SK-N-SH (cell line): ENCODE measurements at regions not wholly inside any gene's neighbourhood (a gene's known extent, or its start where the extent isn't known, plus 50 kb on each side); places are given as distances from the start of the nearest gene placed in this dataset.
"Not testable (repeated sequence)": the region's sequence is repeated elsewhere in the genome, so short reads cannot be mapped to it uniquely, and the experiment has no call there.

Experiments
- CTCF ChIA-PET: fragments of 300-600, 350-600 bp; formaldehyde crosslinking; extraction: SDS; loops from one replicate; lab custom pipeline; 2021; lab: Yijun Ruan, JAX
- POLR2A ChIA-PET: fragments of 350-600 bp; sonication (Branson Sonifier 250); formaldehyde crosslinking; extraction: SDS; loops from one replicate; lab custom pipeline; 2020; ENCODE audit warnings: antibody characterized with exemption, inconsistent platforms; lab: Yijun Ruan, JAX
- DNase-seq: peaks from one replicate; pipeline ENCODE4 v3.0.0; 2012
- H2AFZ ChIP-seq: fragments of 200-600 bp; sonication (generic); 2 replicates; pipeline ENCODE4 v1.8.1; 2016; ENCODE audit warnings: antibody characterized with exemption, mild to moderate bottlenecking, low read depth
- H3F3A ChIP-seq: fragments of 200-600 bp; sonication (generic); replicated peaks from 2 replicates; pipeline ENCODE3; 2016; ENCODE audit warnings: antibody characterized with exemption, mild to moderate bottlenecking; ENCODE audit not compliant: insufficient read depth
- H3K27ac ChIP-seq, 2 experiments: fragments of 200-500 bp in 1 of 2; fragments of 200-600 bp in 1 of 2; sonication (Bioruptor generic) in 1 of 2; sonication (generic), shearing (Covaris generic) in 1 of 2; 2 replicates each; pipeline versions ENCODE4 v1.5.1 to v1.6.1; 2014 to 2016; ENCODE audit warnings: low read depth in 2 of 2, inconsistent platforms in 1 of 2, low read length in 1 of 2, mild to moderate bottlenecking in 1 of 2, mixed read lengths in 1 of 2
- H3K27me3 ChIP-seq: fragments of 200-600 bp; sonication (generic), shearing (Covaris generic); 2 replicates; pipeline ENCODE4 v1.6.1; 2016; ENCODE audit warnings: mixed run types; ENCODE audit not compliant: insufficient read depth
- H3K36me3 ChIP-seq, 2 experiments: fragments of 200-500 bp in 1 of 2; fragments of 200-600 bp in 1 of 2; sonication (Bioruptor generic) in 1 of 2; sonication (generic) in 1 of 2; replicated peaks in 1 of 2; 2 replicates each; pipeline versions ENCODE3 to v1.5.1; 2014 to 2016; ENCODE audit warnings: low read length in 1 of 2, mild to moderate bottlenecking in 1 of 2; ENCODE audit not compliant: insufficient read depth in 2 of 2, control insufficient read depth in 1 of 2
- H3K4me1 ChIP-seq, 2 experiments: fragments of 200-500 bp in 1 of 2; fragments of 200-600 bp in 1 of 2; sonication (Bioruptor generic) in 1 of 2; sonication (generic), shearing (Covaris generic) in 1 of 2; 2 replicates each; pipeline versions ENCODE4 v1.5.1 to v1.6.1; 2014 to 2016; ENCODE audit warnings: low read depth in 1 of 2, low read length in 1 of 2, mixed run types in 1 of 2; ENCODE audit not compliant: insufficient read depth in 2 of 2, control insufficient read depth in 1 of 2
- H3K4me2 ChIP-seq: fragments of 200-600 bp; sonication (generic), shearing (Covaris generic); 2 replicates; pipeline ENCODE4 v1.6.1; 2017; ENCODE audit warnings: mixed run types
- H3K4me3 ChIP-seq, 2 experiments: fragments of 200-500 bp in 1 of 2; fragments of 200-600 bp in 1 of 2; sonication (Bioruptor generic) in 1 of 2; sonication (generic), shearing (Covaris generic) in 1 of 2; 2 replicates each; pipeline versions ENCODE4 v1.5.1 to v1.8.1; 2014 to 2016; ENCODE audit warnings: low read depth in 2 of 2, inconsistent platforms in 1 of 2, low read length in 1 of 2, mild to moderate bottlenecking in 1 of 2, mixed read lengths in 1 of 2, moderate library complexity in 1 of 2
- H3K79me2 ChIP-seq: fragments of 200-600 bp; sonication (generic); 2 replicates; pipeline ENCODE4 v1.8.1; 2017; ENCODE audit warnings: mild to moderate bottlenecking; ENCODE audit not compliant: insufficient read depth
- H3K9ac ChIP-seq: fragments of 200-600 bp; sonication (generic); 2 replicates; pipeline ENCODE4 v1.6.1; 2017; ENCODE audit warnings: mixed run types
- H3K9me2 ChIP-seq: fragments of 200-600 bp; sonication (generic); 2 replicates; pipeline ENCODE4 v1.6.1; 2017; ENCODE audit warnings: mixed run types
- H3K9me3 ChIP-seq: fragments of 200-600 bp; sonication (generic); 2 replicates; pipeline ENCODE4 v1.6.1; 2017; ENCODE audit warnings: mixed run types, mild to moderate bottlenecking, moderate library complexity
- H4K20me1 ChIP-seq: fragments of 200-600 bp; sonication (generic); 2 replicates; pipeline ENCODE4 v1.6.1; 2017; ENCODE audit warnings: mild to moderate bottlenecking, mixed run types; ENCODE audit not compliant: insufficient read depth
- CHD2 ChIP-seq: fragments of 150-350 bp; IDR thresholded peaks from 2 replicates; pipeline ENCODE4 v1.6.1; 2018; ENCODE audit warnings: low read length; ENCODE audit not compliant: partially characterized antibody
- ELF1 ChIP-seq: IDR thresholded peaks from 2 replicates; pipeline ENCODE4 v1.4.0; 2012
- FOXJ3 ChIP-seq: sonication (generic); formaldehyde crosslinking; IDR thresholded peaks from 2 replicates; pipeline ENCODE4 v1.5.1; 2020; ENCODE audit warnings: mild to moderate bottlenecking, missing genetic modification reagents
- GATA2 ChIP-seq: sonication (generic); formaldehyde crosslinking; IDR thresholded peaks from 2 replicates; pipeline ENCODE4 v1.5.0; 2020; ENCODE audit warnings: mild to moderate bottlenecking, missing genetic modification reagents
- RXRA ChIP-seq: IDR thresholded peaks from 2 replicates; pipeline ENCODE4 v1.4.0; 2012; ENCODE audit warnings: low read depth, mild to moderate bottlenecking, borderline replicate concordance
- TCF12 ChIP-seq: IDR thresholded peaks from 2 replicates; pipeline ENCODE4 v1.4.0; 2012
- WGBS: methylation state at CpG from one replicate; pipeline ENCODE4 v1.1.6; 2017; ENCODE audit warnings: low lambda C conversion rate; 5-methylcytosine and 5-hydroxymethylcytosine counted together
- TF ChIP-seq, protein P1 (sequence below): IDR thresholded peaks from 2 replicates; pipeline ENCODE4 v1.4.0; 2012; ENCODE audit warnings: low read depth
- TF ChIP-seq, protein P2 (sequence below): IDR thresholded peaks from 2 replicates; pipeline ENCODE4; 2012
- TF ChIP-seq, protein P3 (sequence below): fragments of 150-350 bp; IDR thresholded peaks from 2 replicates; pipeline ENCODE4 v1.6.1; 2016; ENCODE audit warnings: mild to moderate bottlenecking, low read depth, low read length
- TF ChIP-seq, protein P4 (sequence below): IDR thresholded peaks from 2 replicates; pipeline ENCODE4 v1.6.1; 2012; ENCODE audit warnings: mild to moderate bottlenecking, low read depth, low read length, moderate library complexity

DNA sequence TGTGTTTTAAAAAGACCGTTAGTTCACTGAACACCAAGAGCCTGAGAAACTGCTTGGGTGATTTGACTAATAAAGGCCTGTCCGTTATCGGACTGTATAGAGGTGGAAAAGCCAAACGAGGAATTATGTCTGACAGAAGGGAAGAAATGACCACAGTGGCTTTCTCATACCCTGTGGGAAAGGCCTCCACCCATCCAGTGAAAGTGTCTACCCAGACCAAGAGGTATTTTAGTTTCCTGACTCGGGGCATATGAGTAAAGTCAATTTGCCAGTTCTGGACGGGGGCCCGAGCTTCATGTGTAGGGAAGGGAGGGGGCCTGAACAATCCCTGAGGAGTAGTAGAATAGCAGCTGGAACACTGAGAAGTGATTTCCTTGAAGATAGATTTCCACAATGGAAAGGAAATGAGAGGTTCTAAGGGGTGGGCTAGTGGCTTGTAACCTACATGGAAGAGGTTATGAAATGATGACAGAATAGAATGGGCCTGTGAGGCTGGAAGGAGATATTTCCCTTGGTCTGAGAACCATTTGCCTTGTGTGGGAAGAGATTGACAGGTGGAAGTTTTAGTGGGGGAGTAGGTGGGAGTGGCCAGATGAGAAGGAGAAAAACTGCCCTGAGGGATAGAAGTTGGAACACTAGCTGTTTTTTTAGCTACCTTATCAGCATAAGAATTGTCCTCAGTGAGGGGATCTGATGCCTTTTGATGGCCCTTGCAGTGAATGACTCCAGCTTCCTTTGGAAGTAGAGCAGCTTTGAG is 106.4 kb upstream of the PPM1J start:
- CTCF ChIA-PET, result interaction anchor here (0.7 to 1.6 kb wide), 5 partner anchors 13 to 221 kb away, joined by 3 to 6 read pairs (median 4); no protein-coding TSS in a partner anchor
- POLR2A ChIA-PET, result not testable (repeated sequence)

DNA sequence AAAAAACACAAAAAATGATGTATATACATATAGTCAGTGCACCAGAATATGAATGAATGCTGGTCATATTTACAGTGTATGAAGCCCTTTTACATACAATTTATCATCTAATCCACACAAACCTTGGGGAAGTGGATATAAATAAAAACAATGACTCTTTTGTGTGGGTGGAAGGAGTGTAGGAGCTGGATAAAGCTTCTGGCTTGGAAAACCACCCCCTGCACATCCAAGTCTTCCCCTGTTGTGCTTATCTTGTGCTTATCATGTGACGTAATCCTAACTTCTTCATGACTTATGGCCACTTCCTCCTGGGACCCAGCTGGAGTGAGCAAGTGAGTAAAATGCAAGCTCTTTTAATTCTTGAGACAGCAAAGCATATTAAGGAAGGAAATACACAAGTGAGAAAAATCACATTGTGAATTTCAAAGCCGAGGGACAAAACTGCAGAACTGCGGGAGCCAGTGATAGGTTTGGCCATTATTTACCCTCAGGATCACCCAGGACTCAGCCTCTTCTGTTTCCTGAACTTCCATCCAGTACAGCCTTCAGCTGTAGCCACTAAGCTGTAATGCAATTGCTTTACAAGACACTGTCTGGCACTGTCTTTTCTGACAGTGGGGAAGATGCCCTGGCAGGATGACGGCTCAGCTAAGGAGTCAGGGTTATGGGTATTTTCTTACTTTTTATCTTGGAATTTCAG is 104.0 kb upstream of the PPM1J start:
- H3K9me2 ChIP-seq, result no peaks in the 10 kb centered on the region
- H3K9me3 ChIP-seq, result no peaks in the 10 kb centered on the region
- WGBS, result 58% methylated on average over 4 of the region's 4 CpGs
- DNase-seq, result no peak
- no peak overlapping the region for H3K9ac ChIP-seq
- POLR2A ChIA-PET, result no interaction called here
- peak; percentile 58; the same call in 1 of the 2 replicates for TF ChIP-seq TCF12
- TF ChIP-seq, protein P1, sequence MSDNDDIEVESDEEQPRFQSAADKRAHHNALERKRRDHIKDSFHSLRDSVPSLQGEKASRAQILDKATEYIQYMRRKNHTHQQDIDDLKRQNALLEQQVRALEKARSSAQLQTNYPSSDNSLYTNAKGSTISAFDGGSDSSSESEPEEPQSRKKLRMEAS, result no peak
- no peak for TF ChIP-seq GATA2 (CRISPR knock-in tag)
- TF ChIP-seq, protein P2, sequence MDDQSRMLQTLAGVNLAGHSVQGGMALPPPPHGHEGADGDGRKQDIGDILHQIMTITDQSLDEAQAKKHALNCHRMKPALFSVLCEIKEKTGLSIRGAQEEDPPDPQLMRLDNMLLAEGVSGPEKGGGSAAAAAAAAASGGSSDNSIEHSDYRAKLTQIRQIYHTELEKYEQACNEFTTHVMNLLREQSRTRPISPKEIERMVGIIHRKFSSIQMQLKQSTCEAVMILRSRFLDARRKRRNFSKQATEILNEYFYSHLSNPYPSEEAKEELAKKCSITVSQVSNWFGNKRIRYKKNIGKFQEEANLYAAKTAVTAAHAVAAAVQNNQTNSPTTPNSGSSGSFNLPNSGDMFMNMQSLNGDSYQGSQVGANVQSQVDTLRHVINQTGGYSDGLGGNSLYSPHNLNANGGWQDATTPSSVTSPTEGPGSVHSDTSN, result peak; percentile 64
- H4K20me1 ChIP-seq, result no peaks in the 10 kb centered on the region
- peak overlapping the region; percentile 23; the same call in 1 of the 2 replicates for H2AFZ ChIP-seq
- H3K27ac ChIP-seq, result peak overlapping the region in 1 of 2 experiments; percentile 25; a peak in 1 of 4 replicates
- H3K4me3 ChIP-seq, result no peak overlapping the region
- CTCF ChIA-PET, result interaction anchor here (0.8 to 2.4 kb wide), 9 partner anchors 10 to 254 kb away, joined by 3 to 14 read pairs (median 4); partner anchors contain the start of gene LRIG2
- no peaks in the 10 kb centered on the region for H3K27me3 ChIP-seq
- peaks cover 4% of the 10 kb centered on the region for H3F3A ChIP-seq
- no peaks in the 10 kb centered on the region for H3K4me1 ChIP-seq
- H3K36me3 ChIP-seq, result no peaks in the 10 kb centered on the region
- peak overlapping the region; percentile 44 for H3K4me2 ChIP-seq
- H3K79me2 ChIP-seq, result no peaks in the 10 kb centered on the region

More for the DNA sequence above, 106.4 kb upstream of the PPM1J start:
- not testable (repeated sequence) for H3K9me3 ChIP-seq, H3K4me1 ChIP-seq, H3F3A ChIP-seq, H3K27me3 ChIP-seq, H3K9ac ChIP-seq, H3K9me2 ChIP-seq, H4K20me1 ChIP-seq, H3K36me3 ChIP-seq, H3K27ac ChIP-seq, H2AFZ ChIP-seq, H3K4me3 ChIP-seq, H3K79me2 ChIP-seq, H3K4me2 ChIP-seq, DNase-seq
- 89% methylated on average over 7 of the region's 7 CpGs for WGBS

DNA sequence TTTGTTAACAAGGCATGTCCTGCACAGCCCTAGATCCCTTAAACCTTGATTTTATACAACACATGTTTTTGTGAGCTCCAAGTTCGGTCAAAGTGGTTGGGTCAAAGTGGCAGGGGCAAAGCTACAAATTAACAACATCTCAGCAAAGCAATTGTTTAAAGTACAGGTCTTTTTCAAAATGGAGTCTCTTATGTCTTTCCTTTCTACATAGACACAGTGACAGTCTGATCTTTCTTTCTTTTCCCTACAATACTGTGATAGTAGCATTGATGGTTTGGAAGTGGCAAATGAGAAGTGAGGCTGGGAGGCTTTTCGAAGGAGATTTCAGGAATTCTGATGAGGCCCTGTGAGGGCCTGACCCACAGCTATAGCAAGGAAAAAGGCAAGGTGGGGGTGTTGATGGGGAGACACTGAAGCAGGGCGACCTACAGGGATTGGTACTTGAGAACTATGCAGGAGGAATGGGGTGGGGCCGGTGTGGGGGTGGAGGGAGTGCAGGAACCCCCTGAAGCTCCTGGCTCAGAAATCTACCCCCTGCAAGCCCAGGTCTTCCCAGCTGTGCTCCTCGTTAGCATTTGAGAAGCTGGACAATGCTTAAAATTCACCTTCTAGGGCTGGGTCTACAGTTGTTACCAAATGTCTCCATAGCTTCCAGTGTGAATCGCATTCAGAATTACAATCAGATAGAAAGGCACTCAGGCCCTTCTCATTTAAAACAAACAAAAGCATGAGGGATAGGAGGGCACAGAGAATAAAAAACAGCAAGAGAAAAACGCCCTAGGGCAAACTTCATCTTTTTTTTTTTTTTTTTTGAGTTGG is 102.6 kb upstream of the PPM1J start:
- Histone ChIP-seq H3K4me1 (no peaks in the 10 kb centered on the region), H3F3A (peaks cover 4% of the 10 kb centered on the region), H3K36me3 (no peaks in the 10 kb centered on the region), H3K27ac (no peak overlapping the region), H3K27me3 (no peaks in the 10 kb centered on the region), H2AFZ (no peak overlapping the region), H3K9ac (no peak overlapping the region), H3K4me3 (no peak overlapping the region), H3K79me2 (no peaks in the 10 kb centered on the region), H3K9me2 (no peaks in the 10 kb centered on the region), H3K9me3 (no peaks in the 10 kb centered on the region), H4K20me1 (no peaks in the 10 kb centered on the region), H3K4me2 (no peak overlapping the region)
- DNase-seq, result no peak
- CTCF ChIA-PET, result interaction anchor here (1.1 to 2.4 kb wide), 5 partner anchors 9 to 102 kb away, joined by 4 to 14 read pairs (median 6); a partner anchor contains a TSS
- POLR2A ChIA-PET, result no interaction called here
- WGBS, result 78% methylated on average over 7 of the region's 7 CpGs
- TF ChIP-seq FOXJ3 (no peak), ELF1 (no peak), RXRA (no peak), CHD2 (no peak)
- TF ChIP-seq, protein P1, result no peak
- TF ChIP-seq, protein P3, sequence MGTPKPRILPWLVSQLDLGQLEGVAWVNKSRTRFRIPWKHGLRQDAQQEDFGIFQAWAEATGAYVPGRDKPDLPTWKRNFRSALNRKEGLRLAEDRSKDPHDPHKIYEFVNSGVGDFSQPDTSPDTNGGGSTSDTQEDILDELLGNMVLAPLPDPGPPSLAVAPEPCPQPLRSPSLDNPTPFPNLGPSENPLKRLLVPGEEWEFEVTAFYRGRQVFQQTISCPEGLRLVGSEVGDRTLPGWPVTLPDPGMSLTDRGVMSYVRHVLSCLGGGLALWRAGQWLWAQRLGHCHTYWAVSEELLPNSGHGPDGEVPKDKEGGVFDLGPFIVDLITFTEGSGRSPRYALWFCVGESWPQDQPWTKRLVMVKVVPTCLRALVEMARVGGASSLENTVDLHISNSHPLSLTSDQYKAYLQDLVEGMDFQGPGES, result no peak
- TF ChIP-seq, protein P4, sequence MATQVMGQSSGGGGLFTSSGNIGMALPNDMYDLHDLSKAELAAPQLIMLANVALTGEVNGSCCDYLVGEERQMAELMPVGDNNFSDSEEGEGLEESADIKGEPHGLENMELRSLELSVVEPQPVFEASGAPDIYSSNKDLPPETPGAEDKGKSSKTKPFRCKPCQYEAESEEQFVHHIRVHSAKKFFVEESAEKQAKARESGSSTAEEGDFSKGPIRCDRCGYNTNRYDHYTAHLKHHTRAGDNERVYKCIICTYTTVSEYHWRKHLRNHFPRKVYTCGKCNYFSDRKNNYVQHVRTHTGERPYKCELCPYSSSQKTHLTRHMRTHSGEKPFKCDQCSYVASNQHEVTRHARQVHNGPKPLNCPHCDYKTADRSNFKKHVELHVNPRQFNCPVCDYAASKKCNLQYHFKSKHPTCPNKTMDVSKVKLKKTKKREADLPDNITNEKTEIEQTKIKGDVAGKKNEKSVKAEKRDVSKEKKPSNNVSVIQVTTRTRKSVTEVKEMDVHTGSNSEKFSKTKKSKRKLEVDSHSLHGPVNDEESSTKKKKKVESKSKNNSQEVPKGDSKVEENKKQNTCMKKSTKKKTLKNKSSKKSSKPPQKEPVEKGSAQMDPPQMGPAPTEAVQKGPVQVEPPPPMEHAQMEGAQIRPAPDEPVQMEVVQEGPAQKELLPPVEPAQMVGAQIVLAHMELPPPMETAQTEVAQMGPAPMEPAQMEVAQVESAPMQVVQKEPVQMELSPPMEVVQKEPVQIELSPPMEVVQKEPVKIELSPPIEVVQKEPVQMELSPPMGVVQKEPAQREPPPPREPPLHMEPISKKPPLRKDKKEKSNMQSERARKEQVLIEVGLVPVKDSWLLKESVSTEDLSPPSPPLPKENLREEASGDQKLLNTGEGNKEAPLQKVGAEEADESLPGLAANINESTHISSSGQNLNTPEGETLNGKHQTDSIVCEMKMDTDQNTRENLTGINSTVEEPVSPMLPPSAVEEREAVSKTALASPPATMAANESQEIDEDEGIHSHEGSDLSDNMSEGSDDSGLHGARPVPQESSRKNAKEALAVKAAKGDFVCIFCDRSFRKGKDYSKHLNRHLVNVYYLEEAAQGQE, result no peak
